NCI-H345 (cell line): ENCODE measurements at regions not wholly inside any gene's neighbourhood (a gene's known extent, or its start where the extent isn't known, plus 50 kb on each side); places are given as distances from the start of the nearest gene placed in this dataset.
A peak's percentile ranks its signal among the peaks of the same experiment; 100 is the strongest.

ENCODE experiments used
- DNase-seq: peaks from one replicate; lab custom pipeline; 2025; lab: John Stamatoyannopoulos, UW

DNA sequence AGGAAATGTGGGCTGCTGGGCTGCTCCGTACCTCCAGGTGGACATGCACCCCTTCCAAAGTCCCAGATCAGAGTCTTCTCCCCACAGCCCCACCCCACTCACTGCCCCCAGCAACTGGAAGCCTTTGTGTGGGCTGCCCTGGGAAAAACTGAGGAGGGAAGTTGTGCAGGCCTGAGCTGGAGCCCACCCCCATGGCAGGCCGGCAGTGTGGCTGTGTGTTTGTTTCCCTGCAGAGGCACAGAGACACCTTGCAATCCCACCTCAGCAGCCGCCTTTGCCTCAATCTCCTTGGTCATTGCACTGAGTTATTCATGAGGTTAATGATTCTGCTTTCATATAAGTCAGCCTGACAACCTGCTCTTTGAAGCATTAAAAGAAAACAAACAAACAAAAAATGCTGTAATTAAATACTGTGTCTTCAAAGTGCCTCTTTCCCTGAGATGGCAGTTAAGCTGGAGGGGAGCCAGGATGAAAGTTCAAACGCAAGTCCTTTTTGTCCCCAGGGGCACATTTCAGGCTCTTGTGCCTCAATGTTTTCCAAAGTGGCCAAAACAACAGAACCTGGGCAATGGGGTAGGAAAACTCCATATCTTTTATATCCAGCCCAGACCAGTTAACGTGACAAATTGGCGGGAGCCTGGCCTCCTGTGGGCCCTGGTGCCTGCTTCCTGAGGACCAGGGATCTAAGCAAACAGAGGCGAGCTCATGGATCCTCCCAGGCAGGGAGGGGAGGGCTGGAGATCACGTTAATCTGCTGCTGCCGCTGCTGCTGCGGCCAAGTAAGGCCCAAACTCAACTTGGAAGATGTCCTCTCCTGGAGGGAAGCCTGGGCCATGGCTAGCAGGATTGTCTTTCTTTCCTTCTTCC is 51.9 kb upstream of the TSPAN11 start:
- peak; percentile 84 for DNase-seq

DNA sequence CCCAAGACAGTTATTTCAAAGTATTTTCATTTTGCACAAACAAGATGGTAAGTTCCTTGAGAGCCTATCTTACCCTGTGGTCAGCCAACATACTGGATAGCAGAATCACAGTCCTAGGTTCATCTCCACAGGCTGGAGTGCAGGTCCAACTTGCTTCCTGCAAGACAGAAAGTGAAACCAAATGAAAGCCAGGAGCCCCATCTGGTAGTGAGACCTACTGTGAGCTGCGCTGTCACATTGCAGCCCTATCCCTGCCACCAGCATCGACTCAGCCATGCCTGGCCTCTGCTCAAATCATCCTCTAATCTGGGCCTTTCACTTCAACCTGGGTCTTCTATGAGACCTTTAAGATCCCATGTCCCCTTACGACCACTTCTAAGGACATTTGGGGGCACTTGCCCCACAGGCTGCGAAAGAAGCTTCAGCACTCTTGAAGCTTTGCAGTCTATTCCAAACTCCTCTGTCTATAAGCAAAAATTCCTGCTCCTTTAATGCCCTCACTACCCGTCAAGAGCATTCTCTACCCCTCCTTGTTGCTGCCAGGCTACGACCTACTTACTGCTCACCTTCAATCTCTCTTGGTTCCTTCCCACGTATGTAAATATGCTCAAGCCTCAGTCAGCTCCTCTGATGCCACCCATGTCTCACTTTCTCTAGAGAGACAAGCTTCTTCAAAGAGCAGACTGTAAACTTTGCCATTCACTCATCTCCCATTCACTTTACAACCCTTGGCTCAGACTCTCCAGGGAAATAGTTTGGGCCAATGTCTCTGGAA is 55.9 kb upstream of the TSPAN11 start:
- no peak for DNase-seq

DNA sequence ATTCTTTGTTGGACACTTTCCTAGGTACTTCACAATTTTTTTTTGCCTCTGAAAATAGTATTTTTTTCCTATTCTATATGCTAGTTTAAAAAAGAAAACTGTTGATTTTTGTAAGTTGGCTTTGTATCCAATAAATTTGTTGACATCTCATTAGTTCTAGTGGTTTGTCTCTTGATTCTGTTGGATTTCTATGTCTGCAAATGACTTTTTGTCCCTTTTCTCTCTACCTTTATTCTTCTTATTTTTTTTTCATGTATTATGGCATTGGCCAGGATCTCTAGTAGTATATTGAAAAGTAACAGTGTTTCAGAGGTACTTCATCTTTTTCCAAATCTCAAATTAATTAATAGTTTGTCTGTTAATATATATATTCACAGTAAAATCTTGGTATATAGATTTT is 59.1 kb upstream of the TSPAN11 start:
- no peak for DNase-seq

DNA sequence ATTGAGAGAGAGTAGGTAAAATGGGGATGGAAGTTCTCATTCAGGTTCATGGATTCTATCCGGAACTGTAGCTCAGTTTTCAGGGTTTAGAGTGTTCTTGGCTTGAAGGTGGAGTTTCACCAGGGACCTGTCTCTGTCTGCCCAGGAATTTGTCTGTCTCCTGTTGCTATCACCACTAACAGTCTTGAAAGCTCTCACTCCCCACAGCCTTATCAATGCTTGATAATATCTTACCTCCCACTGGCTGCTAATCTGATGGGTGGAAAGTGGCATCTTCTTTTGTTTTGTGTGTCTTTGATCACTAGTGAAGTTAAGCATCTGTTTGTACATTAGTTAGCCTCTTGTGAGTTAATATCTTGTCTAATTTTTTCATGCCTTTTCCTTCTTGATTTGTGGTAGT is 60.3 kb upstream of the TSPAN11 start:
- no peak for DNase-seq

DNA sequence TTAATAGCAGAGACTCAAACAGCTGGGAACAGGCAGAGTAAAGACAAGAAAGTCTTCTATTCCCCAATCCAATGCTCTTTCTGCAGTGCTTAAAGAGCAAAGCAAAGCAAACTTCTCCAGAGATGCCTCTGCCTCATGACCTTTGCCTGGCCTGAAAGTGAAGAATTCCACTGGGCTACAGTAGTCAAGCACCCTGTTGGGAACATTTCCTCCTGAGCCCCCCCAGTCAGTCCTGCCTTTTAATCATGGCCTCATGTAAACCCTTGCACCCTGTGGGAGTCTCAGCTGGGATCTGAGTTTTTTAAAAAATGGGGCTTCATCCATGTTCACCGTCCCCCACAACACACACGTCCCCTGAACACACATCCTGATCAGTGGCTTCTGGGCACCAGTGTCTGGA is 62.7 kb upstream of the TSPAN11 start:
- DNase-seq, result no peak

DNA sequence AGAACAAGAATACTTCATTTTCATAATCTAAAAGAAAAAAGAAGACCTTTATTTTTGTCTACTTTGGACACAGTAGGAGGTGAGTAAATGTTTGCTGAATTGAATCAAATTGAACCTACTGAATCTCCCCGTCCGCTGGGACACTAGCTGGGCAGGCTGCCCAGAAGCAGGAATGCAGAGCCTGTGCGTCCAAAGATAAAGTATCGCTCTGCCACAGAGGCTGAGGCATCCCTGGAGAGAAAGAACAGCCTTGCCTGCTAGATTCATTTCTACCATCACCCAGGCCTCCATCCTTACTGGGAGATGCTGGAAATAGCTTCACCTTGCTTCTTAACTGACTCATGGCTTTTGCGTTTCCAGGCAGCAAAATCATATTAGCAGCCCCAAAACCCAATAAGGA is 64.1 kb upstream of the TSPAN11 start:
- DNase-seq, result peak; percentile 54

DNA sequence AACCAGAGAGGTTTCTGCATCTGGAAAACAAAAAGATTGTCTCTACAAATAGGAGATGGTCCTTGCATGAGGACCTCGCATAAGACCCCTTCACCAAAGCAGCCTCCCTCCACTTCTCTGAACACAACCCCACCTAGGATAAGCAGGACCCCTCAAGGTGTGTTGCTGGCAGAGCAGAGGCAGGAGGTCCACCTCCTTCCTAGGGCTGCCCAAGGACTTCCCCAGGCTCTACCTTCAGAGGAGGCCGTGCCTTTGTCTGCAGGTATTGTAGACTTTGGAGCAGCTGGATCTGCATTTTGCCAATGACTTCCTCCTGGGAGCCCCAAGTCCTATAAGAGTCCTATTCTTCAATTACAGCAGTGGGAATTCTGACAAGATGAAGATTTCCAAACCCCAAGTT is 67.3 kb upstream of the TSPAN11 start:
- DNase-seq, result no peak

DNA sequence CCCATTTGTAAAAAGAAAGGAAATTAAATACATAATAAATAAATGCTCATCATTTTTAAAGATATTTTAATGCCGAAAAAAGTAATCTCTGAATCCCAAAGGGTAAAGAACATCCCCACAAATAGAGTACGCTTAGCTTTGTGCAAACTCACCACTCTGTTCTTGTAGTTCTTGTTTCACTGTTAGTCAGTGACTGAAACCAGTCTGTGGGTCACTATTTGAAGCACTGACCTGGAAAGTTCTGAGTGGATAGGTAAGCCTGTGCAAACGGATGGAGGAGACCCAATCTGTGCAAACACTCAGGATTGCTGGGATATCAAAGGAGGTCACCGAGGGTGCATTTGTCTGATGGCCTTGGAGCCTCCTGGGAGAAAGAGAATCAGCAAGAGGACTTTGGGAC is 68.1 kb upstream of the TSPAN11 start:
- no peak for DNase-seq

DNA sequence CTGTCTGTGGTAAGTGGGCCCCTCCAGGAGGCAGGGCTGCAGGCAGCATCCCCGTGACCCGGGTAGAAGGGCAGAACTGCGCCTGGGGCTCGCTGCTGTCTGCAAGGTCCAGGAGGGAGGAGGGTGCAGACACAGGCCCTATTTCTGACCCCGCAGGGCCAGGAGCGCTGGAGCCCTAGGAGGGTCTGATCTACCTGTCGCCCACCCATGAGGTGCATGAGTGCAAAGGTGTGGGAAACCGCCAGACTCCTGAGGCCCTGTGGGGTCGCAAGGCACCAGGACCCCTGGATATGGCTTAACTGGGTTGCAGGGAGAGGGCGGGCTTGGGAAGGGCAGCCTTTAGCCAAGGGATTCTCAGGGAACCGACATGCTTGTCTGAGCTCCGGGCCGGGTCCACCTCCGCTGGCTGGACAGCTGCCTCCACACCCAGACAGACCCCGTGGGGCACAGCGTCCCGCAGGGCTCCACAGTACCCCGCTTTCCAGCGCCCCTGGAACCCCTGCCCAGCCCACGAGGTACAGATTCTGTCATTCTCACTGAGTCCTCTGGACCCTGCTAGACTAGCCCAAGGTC is 72.9 kb upstream of the TSPAN11 start:
- no peak for DNase-seq

DNA sequence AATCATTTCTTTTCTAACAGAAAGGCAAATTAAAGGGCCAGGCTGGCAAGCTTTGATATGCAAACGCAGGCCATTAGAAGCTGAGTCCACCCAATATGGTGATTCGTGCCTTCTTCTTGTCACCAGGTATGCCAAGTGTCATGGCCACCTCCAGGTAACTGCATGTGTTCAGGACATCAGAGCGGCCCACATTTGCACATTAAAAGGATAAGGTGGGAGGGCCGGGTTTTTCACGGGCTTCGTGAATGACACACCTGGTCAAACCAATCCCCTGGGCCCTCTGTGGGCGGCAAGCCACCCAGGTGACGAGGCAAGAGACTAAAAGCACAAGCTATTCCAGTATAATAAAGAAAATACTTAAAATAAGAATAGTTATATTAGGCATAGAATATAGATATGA is 75.9 kb upstream of the TSPAN11 start:
- DNase-seq, result no peak

DNA sequence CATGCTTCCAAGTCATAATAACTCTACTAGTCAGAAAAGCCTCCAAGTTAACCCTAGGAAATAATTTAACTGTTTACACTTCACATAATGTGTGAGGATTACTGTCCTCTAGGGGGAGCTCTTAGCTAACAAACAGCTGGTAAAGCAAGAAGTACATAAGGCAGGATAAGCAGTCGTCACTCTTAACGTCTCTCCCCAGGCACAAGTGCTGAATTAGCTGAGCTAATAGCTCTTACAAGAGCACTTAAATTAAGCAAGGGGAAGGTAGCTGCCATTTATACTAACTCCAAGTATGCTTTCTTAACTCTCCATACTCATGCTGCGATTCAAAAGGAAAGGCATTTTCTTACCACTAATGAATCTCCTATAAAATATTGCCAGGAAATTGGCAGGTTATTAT is 79.3 kb upstream of the TSPAN11 start:
- DNase-seq, result peak; percentile 71

DNA sequence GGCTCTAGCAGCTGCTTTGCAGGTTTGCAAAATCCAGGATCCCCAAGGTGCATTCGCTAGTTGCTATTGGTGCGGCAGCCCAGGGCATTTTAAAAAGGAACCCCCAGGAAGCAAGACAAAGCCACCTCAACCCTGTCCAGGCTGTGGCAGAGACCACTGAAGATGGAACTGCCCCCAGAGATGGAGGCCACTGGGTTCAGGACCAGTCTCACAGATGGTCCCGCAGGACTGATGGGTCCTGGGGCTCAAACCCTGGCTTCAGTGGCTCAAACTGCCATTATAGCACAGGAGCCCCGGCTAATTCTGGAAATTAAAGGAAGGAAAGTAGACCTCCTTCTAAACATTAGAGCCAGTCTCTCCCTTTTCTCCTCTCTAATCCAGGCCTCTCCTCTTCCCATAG is 79.8 kb upstream of the TSPAN11 start:
- DNase-seq, result no peak

DNA sequence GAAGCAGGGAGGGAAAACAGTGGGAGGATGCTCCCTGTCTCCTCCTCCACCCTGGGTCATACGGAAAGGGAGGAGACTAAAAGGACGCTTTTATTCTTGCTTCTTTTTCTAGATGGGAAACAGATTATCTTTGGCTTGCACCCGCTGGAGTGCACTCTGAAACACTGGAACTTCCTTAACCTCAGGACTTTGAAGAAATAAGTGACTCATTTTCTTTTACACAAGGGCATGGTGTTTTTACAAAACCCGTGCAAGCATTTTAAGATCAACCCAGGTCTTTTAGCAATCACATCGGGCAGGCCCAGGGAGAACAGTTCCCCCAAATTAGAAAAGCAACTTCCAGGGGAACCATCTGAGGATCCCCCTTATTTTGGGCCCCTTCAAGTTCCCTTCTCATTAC is 80.9 kb upstream of the TSPAN11 start:
- DNase-seq, result no peak

DNA sequence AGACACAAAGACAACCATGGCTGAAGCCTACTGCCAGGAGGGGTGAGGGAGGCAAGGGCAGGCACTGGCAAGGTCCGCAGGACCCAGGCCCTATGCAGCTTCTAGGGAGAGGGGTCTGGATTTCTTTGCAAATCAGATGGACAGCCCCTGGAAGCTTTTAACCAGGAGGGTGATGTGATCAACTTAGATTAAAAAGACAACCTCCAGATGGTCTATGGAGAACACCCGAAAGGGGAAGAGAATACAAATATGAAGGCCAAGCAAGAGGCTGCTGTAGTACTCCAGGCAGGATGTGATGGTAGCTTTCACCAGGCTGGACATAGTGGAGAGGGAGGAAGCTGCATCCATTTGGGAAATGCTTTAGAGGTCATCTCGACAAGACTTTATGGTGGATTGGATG is 83.3 kb upstream of the TSPAN11 start:
- no peak for DNase-seq

DNA sequence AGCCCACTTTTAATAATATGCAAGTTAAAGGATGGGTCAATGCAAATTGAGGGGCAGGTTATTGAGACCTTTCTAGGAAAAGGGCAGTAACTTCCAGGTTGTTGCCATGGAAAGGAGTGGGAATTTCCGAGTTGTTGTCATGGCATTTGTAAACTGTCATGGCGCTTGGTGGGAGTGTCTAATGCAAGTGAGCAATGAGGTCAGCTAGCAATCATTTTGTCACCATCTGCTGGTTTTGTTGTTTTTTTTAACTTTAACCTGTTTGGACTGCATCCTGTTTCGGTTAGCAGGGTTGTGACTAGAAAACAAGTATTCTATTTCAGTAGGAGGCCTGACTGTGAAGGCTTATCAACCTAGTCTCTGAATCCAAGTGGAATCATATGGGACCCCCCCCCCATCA is 85.8 kb upstream of the TSPAN11 start:
- DNase-seq, result no peak

DNA sequence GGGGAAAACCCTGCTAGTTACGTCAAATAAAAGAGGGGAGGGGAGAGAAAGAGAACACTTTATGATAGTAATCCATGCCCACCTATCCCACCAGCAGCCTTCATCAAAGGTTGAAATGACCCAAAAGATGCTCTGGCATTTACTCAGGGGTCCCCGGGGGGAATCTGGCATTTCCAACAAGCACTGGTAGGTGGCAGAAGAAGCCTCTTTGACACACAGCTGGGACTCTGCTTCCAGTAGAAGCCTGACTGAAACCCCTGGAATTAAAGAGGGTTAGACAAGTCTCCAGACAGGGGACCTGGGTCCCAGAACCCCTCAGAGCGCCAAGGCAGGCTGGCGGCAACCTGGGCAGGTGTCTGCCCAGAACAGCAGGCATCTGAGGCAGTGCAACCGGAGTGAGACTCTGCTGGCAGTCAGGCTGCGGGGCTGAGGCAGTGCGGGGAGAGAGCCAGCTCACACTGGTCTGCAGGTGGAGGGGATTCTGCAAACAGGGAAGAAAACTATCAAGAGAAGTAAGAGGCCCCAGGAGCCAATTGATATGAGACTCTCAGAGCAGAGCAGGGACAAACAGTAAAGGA is 85.0 kb upstream of the CAPRIN2 start:
- DNase-seq, result no peak

DNA sequence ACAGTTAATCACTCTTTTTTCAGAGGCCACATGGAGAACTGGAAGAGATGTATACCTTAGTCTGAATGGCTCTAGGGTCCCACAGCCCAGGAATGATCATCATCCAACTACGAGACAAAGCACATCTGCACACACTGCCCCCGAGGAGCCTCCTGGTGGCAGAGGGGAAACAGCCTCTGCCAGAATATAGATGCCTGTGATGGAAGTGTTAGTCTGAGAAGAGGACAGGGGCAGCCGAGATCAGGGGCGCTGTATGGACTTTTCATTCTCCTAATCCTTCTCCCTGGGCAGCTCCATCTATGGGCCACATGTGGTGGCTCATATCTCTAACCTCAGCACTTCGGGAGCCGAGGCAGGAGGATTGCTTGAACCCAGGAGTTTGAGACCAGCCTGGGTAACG is 82.8 kb upstream of the CAPRIN2 start:
- no peak for DNase-seq

DNA sequence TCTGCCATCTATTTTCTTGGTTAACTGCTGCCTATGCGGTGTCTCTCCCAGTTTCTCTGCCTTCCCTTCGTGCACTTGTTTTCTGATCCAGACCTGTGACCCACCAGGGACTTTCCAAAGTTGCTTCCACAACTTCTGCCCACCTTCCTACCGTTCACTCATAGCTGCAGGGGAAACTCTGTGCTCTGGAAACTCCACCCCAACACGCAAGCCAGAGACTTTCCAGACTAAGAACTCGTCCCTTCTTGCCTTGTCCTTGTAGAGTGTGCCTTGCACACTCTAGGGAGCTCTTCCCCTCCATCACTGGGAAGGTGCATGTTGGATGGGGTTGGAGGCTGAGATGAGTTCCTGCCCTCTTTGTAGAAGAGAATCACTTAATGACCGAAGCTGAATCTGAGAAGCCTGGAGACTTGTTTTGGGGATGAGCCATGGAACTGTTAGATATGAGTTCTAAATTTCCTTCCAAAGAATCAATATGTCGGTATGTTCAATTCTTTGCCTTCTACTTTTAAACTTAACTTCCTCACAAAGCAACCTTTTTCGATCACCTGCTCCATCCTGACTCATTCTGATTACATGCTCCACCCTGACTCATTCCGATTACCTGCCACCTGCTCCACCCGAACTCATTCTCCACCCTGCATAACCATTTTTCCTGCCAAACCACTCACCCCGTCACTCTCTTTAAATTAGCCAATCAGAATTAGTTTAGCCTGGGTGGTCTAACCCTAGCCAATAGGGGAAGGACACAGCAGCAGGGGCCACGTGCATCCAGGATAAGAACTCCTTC is 82.1 kb upstream of the CAPRIN2 start:
- no peak for DNase-seq

DNA sequence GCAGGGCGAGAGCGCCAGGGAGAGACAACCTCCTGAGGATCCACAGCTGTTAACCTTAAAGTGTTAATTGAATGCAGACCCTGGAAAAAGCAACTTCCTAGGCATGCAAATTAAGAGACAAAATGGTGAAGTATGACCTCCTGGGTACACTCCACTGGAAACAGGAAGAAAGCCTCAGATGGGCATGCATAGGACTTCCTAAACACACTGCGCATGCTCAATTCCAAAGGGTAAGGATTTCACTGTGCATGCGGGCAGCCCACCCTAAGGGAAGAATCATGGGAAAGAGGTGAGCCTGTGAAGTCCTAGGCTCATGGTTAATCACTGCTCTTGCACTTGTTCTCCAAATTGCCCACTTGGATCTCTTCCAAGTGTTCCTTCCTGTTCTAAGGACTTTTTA is 80.5 kb upstream of the CAPRIN2 start:
- no peak for DNase-seq

DNA sequence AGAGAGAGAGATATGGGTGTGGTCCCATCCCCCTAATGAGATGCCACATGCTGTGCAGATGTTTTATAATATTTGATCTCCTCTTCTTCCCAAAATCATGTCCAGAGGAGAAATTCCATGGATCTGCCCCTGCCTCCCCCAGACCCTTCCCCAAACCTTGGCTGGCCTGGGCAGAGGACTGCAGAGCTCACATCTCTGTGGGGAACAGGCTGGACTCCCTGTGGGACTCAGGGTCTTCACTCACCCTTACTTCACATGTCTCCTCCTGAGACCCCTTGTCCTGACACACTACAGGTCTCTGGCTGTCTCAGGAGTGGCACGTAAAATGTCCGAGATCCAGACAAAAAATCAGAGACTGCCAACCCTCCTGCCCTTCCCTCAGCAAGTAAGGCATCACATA is 76.0 kb upstream of the CAPRIN2 start:
- DNase-seq, result no peak

DNA sequence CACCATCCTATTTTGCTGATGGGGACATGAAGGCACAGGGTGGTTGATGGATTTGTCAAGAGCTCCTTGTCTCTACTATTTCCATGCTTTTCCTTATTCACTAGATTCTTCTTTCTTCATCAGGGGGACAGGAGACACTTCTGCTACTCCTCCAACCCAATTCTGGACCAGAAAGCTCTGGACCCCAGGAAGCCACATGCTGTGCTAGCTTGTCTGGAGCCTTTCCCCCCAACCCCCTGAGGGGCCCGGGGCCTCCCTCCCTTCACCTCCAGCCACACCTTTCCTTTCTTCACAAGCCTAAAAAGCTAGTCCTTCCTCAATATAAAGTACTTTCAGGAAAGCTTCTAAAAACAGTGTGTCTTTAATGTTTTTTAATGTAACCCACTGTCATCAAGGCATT is 75.1 kb upstream of the CAPRIN2 start:
- DNase-seq, result no peak

DNA sequence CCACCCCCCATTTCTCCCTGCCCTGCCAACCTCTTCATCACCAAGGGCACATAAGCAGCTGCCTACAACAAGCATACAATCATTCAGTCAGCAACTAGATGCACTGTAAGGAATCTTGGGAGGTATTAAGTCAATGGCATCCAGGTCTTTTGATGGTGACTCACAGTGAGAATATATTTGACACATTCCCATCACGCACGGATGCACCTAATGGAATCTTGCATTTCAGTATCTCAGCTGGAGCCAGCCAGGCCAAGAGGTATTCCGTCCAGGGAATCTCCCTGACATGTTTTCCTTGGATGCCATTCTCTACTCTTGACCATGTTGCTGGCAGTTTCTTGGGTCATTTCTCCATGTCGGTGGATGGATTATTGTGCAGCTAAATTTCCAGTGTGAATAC is 73.9 kb upstream of the CAPRIN2 start:
- DNase-seq, result no peak
